HEK293 (cell line): ENCODE measurements at regions not wholly inside any gene's neighbourhood (a gene's known extent, or its start where the extent isn't known, plus 50 kb on each side); places are given as distances from the start of the nearest gene placed in this dataset.

Experiments used
- CTCF ChIA-PET: fragments of 350-600 bp; formaldehyde crosslinking; extraction: SDS; loops from one replicate; lab custom pipeline; 2021; ENCODE audit warnings: antibody characterized with exemption; lab: Yijun Ruan, JAX
- POLR2A ChIA-PET: fragments of 300-600 bp; formaldehyde crosslinking; extraction: SDS; loops from one replicate; lab custom pipeline; 2020; ENCODE audit warnings: antibody characterized with exemption, inconsistent platforms; lab: Yijun Ruan, JAX
- H3K27ac ChIP-seq: fragments of 200-500 bp; sonication (Bioruptor generic); 2 replicates; pipeline ENCODE4 v1.5.1; 2014; ENCODE audit warnings: low read depth, low read length, control low read depth, inconsistent platforms; ENCODE audit errors: extremely low read depth
- H3K36me3 ChIP-seq, 2 experiments: fragments of 200-500 bp in 1 of 2; sonication (Bioruptor generic) in 1 of 2; 1 replicate in 1 of 2; 2 replicates in 1 of 2; pipeline ENCODE4 v1.5.1; 2014 to 2017; ENCODE audit warnings: inconsistent platforms in 2 of 2, low read length in 2 of 2; ENCODE audit not compliant: control insufficient read depth in 2 of 2, insufficient read depth in 1 of 2
- H3K4me1 ChIP-seq: fragments of 200-500 bp; sonication (Bioruptor generic); 2 replicates; pipeline ENCODE4 v1.5.1; 2014; ENCODE audit warnings: mild to moderate bottlenecking, low read length, inconsistent platforms; ENCODE audit not compliant: control insufficient read depth, insufficient read depth
- H3K4me3 ChIP-seq: 2 replicates; pipeline ENCODE4 v1.5.1; 2011; ENCODE audit warnings: low read depth, mild to moderate bottlenecking, control low read depth, low read length, moderate library complexity
- H3K9me3 ChIP-seq: fragments of 200-500 bp; sonication (Bioruptor generic); 2 replicates; pipeline ENCODE4 v1.5.1; 2014; ENCODE audit warnings: low read depth, low read length, inconsistent platforms; ENCODE audit not compliant: control insufficient read depth, insufficient read depth
- BCL11A ChIP-seq: fragments of 450-650 bp; formaldehyde crosslinking; IDR thresholded peaks from 2 replicates; pipeline ENCODE4 v1.5.1; 2016; ENCODE audit warnings: low read depth, missing biosample characterization, missing genetic modification characterization
- KLF7 ChIP-seq: fragments of 450-650 bp; formaldehyde crosslinking; IDR thresholded peaks from 2 replicates; pipeline ENCODE4 v1.5.1; 2016; ENCODE audit warnings: missing biosample characterization, missing genetic modification characterization, borderline replicate concordance
- MZF1 ChIP-seq: fragments of 450-650 bp; formaldehyde crosslinking; IDR thresholded peaks from 2 replicates; pipeline ENCODE4 v1.5.1; 2017; ENCODE audit warnings: missing biosample characterization, missing genetic modification characterization, borderline replicate concordance
- PRDM10 ChIP-seq: fragments of 450-650 bp; formaldehyde crosslinking; IDR thresholded peaks from 2 replicates; pipeline ENCODE4 v1.5.1; 2016; ENCODE audit warnings: missing biosample characterization, missing genetic modification characterization
- ZNF157 ChIP-seq: fragments of 450-650 bp; formaldehyde crosslinking; IDR thresholded peaks from 2 replicates; pipeline ENCODE4 v1.5.1; 2016; ENCODE audit warnings: missing biosample characterization, missing genetic modification characterization
- ZNF274 ChIP-seq, 2 experiments: fragments of 200-500 bp in 1 of 2; fragments of 450-650 bp in 1 of 2; sonication (Bioruptor generic) in 1 of 2; formaldehyde crosslinking in 1 of 2; IDR thresholded peaks; 2 replicates each; pipeline versions ENCODE4 v1.5.1 to v1.6.1; 2014 to 2016; ENCODE audit warnings: borderline replicate concordance in 1 of 2, inconsistent platforms in 1 of 2, low read length in 1 of 2, missing biosample characterization in 1 of 2, missing genetic modification characterization in 1 of 2
- ZNF280C ChIP-seq: fragments of 450-650 bp; formaldehyde crosslinking; IDR thresholded peaks from 2 replicates; pipeline ENCODE4 v1.5.1; 2016; ENCODE audit warnings: missing biosample characterization, missing genetic modification characterization
- ZNF324 ChIP-seq: fragments of 450-650 bp; formaldehyde crosslinking; IDR thresholded peaks from 2 replicates; pipeline ENCODE4 v1.5.1; 2016; ENCODE audit warnings: missing biosample characterization, missing genetic modification characterization
- ZNF416 ChIP-seq: fragments of 450-650 bp; formaldehyde crosslinking; IDR thresholded peaks from 2 replicates; pipeline ENCODE4 v1.5.1; 2016; ENCODE audit warnings: missing biosample characterization, missing genetic modification characterization
- ZNF488 ChIP-seq: fragments of 450-650 bp; formaldehyde crosslinking; IDR thresholded peaks from 2 replicates; pipeline ENCODE4 v1.5.1; 2016; ENCODE audit warnings: missing biosample characterization, missing genetic modification characterization
- ZNF501 ChIP-seq: fragments of 450-650 bp; formaldehyde crosslinking; IDR thresholded peaks from 2 replicates; pipeline ENCODE4 v1.5.1; 2016; ENCODE audit warnings: missing biosample characterization, missing genetic modification characterization
- ZNF510 ChIP-seq: fragments of 450-650 bp; formaldehyde crosslinking; IDR thresholded peaks from 2 replicates; pipeline ENCODE4 v1.5.1; 2018; ENCODE audit warnings: mild to moderate bottlenecking, missing genetic modification characterization, missing biosample characterization; ENCODE audit not compliant: insufficient replicate concordance
- ZNF518A ChIP-seq: fragments of 450-650 bp; formaldehyde crosslinking; conservative IDR thresholded peaks from 2 replicates; pipeline ENCODE4 v1.5.1; 2016; ENCODE audit warnings: low read depth, missing biosample characterization, missing genetic modification characterization
- ZNF548 ChIP-seq: fragments of 450-650 bp; formaldehyde crosslinking; IDR thresholded peaks from 2 replicates; pipeline ENCODE4 v1.5.1; 2016; ENCODE audit warnings: missing biosample characterization, missing genetic modification characterization
- ZNF629 ChIP-seq: fragments of 450-650 bp; formaldehyde crosslinking; IDR thresholded peaks from 2 replicates; pipeline ENCODE4 v1.5.1; 2017; ENCODE audit warnings: missing biosample characterization, missing genetic modification characterization
- ZNF707 ChIP-seq: fragments of 450-650 bp; formaldehyde crosslinking; IDR thresholded peaks from 2 replicates; pipeline ENCODE4 v1.5.1; 2016; ENCODE audit warnings: missing biosample characterization, missing genetic modification characterization
- ZNF791 ChIP-seq: fragments of 450-650 bp; formaldehyde crosslinking; IDR thresholded peaks from 2 replicates; pipeline ENCODE4 v1.5.1; 2016; ENCODE audit warnings: missing biosample characterization, missing genetic modification characterization

GRCh38 chr3:166471074-166471767 lies 634.0 kb upstream of the BCHE start (continued):
- TF ChIP-seq ZNF488 (tag by site-specific recombination) (no peak), ZNF501 (tag by site-specific recombination) (no peak), MZF1 (tag by site-specific recombination) (no peak), BCL11A (no peak), ZNF707 (tag by site-specific recombination) (no peak), PRDM10 (tag by site-specific recombination) (no peak), ZNF629 (tag by site-specific recombination) (no peak), ZNF324 (tag by site-specific recombination) (no peak)

GRCh38 chr3:166462891-166463470 lies 625.8 kb upstream of the BCHE start:
- no peak for TF ChIP-seq ZNF157
- no peak for TF ChIP-seq ZNF416 (tag by site-specific recombination)
- TF ChIP-seq ZNF791 (tag by site-specific recombination): no peak
- no peak for TF ChIP-seq KLF7
- no peak for TF ChIP-seq ZNF518A (tag by site-specific recombination)
- no peak for TF ChIP-seq ZNF280C
- TF ChIP-seq ZNF510: no peak
- no peak for TF ChIP-seq ZNF274 (IDR thresholded peaks at IDR 0.05; ENCODE audit: low read length)
- TF ChIP-seq ZNF274 (tag by site-specific recombination; IDR thresholded peaks at IDR 0.05; ENCODE audit: borderline replicate concordance): no peak
- no peak for TF ChIP-seq ZNF548 (tag by site-specific recombination)
- ChIA-PET CTCF (no interaction called here), POLR2A (no interaction called here)
- H3K36me3 ChIP-seq: no peaks in the 10 kb centered on the region
- no peak overlapping the region for H3K27ac ChIP-seq
- no peaks in the 10 kb centered on the region for H3K4me1 ChIP-seq
- H3K4me3 ChIP-seq: no peak overlapping the region
- no peaks in the 10 kb centered on the region for H3K9me3 ChIP-seq
